Endothelial cell (in vitro differentiated cells): ENCODE measurements at regions not wholly inside any gene's neighbourhood (a gene's known extent, or its start where the extent isn't known, plus 50 kb on each side); places are given as distances from the start of the nearest gene placed in this dataset.

Experiments
- DNase-seq: peaks from one replicate; pipeline ENCODE4 v3.0.0; 2021; ENCODE audit warnings: low spot score
- H3K27ac Mint-ChIP-seq: one replicate; pipeline ENCODE4 v1.8.0; 2021; ENCODE audit warnings: mixed read lengths, inconsistent platforms; ENCODE audit not compliant: unreplicated experiment
- H3K27me3 Mint-ChIP-seq: one replicate; pipeline ENCODE4 v1.8.0; 2021; ENCODE audit warnings: mild to moderate bottlenecking, moderate library complexity, mixed read lengths, inconsistent platforms; ENCODE audit not compliant: unreplicated experiment
- H3K36me3 Mint-ChIP-seq: one replicate; pipeline ENCODE4 v1.8.0; 2021; ENCODE audit warnings: mild to moderate bottlenecking, low read depth, mixed read lengths, inconsistent platforms; ENCODE audit not compliant: unreplicated experiment
- H3K4me1 Mint-ChIP-seq: one replicate; pipeline ENCODE4 v1.8.0; 2021; ENCODE audit warnings: mild to moderate bottlenecking, mixed read lengths, inconsistent platforms; ENCODE audit not compliant: unreplicated experiment
- H3K4me3 Mint-ChIP-seq: one replicate; pipeline ENCODE4 v1.8.0; 2021; ENCODE audit warnings: mild to moderate bottlenecking, mixed read lengths, inconsistent platforms; ENCODE audit not compliant: unreplicated experiment
- H3K9me3 Mint-ChIP-seq: one replicate; pipeline ENCODE4 v1.8.0; 2021; ENCODE audit warnings: mixed read lengths, inconsistent platforms; ENCODE audit not compliant: unreplicated experiment
- TF ChIP-seq, protein P1 (sequence below): fragments of 200-600 bp; sonication (generic); IDR thresholded peaks from one replicate; pipeline ENCODE4 v1.5.0; 2021; ENCODE audit warnings: antibody characterized with exemption; ENCODE audit not compliant: unreplicated experiment

DNA sequence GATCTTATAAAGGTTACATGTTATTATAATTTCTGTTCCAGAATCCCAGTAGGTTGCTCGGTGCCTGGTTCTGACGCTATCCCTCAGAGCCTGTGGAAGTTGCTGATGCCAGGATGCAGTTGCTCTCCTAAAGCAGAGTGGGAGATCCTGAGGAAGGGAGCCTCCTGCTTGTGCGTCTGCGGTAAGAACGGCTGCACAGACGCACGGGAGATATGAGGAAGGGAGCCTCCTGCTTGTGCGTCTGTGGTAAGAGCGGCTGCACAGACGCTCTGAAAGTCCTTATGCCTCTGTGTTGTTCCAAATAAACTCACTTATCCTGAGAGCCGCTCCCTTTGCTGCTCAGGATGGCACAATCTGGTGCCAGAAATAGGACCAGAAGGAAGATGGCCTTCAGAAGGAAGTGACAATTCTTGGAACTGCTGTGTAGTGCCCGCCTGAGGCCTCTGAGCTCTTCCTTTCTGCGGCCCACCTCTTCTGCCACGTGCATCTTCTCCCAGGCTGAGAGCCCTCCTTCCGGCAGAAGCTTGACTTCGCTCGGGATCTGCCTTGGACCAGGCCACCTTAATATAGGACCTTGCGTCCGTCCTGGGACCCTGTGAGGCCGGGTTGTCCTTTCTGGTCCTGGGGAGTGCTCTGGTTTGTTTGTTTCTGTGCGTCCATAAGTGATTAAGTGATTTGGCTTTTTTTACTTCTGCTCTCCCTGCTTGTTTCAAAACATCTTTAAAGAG is 89.5 kb downstream of the RTP5 start:
- H3K27me3 Mint-ChIP-seq = peaks cover 2% of the 10 kb centered on the region
- peaks cover 38% of the 10 kb centered on the region for H3K4me1 Mint-ChIP-seq
- TF ChIP-seq, protein P1, sequence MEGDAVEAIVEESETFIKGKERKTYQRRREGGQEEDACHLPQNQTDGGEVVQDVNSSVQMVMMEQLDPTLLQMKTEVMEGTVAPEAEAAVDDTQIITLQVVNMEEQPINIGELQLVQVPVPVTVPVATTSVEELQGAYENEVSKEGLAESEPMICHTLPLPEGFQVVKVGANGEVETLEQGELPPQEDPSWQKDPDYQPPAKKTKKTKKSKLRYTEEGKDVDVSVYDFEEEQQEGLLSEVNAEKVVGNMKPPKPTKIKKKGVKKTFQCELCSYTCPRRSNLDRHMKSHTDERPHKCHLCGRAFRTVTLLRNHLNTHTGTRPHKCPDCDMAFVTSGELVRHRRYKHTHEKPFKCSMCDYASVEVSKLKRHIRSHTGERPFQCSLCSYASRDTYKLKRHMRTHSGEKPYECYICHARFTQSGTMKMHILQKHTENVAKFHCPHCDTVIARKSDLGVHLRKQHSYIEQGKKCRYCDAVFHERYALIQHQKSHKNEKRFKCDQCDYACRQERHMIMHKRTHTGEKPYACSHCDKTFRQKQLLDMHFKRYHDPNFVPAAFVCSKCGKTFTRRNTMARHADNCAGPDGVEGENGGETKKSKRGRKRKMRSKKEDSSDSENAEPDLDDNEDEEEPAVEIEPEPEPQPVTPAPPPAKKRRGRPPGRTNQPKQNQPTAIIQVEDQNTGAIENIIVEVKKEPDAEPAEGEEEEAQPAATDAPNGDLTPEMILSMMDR = no peak
- DNase-seq = no peak
- no peak overlapping the region for H3K27ac Mint-ChIP-seq
- H3K36me3 Mint-ChIP-seq = peaks cover 10% of the 10 kb centered on the region
- no peaks in the 10 kb centered on the region for H3K9me3 Mint-ChIP-seq
- no peak overlapping the region for H3K4me3 Mint-ChIP-seq

- no peak overlapping the region for H3K4me3 Mint-ChIP-seq
- H3K9me3 Mint-ChIP-seq = no peaks in the 10 kb centered on the region
- peaks cover under 1% of the 10 kb centered on the region for H3K27me3 Mint-ChIP-seq
- H3K4me1 Mint-ChIP-seq = peaks cover 39% of the 10 kb centered on the region
- H3K36me3 Mint-ChIP-seq = peaks cover 10% of the 10 kb centered on the region
- TF ChIP-seq, protein P1 = no peak
- DNase-seq = no peak
- no peak overlapping the region for H3K27ac Mint-ChIP-seq
These were observed 90.3 kb downstream of the RTP5 start for GRCh38 chr2:241959751-241960269.

DNA sequence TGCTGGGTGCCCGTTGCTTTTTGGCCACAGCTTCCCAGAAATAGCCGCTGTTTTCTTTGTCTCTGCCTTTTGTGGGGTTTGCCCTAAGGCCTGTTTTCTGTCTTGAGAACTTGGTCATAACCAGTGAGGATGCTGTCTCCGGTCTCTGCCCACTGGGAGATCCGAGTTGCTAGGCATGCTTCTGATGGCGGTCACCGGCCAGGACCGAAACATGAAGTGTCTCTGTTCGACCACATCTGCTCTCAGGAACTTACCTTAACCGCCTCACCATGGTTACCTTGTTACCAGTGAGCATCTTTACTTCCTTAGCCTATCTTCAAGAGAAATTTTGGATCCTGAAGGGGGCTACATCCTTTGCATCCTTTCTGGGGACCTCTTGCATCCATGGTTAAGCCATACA is 91.9 kb downstream of the RTP5 start:
- Mint-ChIP-seq H3K27me3 (peaks cover 4% of the 10 kb centered on the region), H3K27ac (no peak overlapping the region), H3K4me1 (peaks cover 49% of the 10 kb centered on the region), H3K36me3 (peaks cover 10% of the 10 kb centered on the region), H3K9me3 (no peaks in the 10 kb centered on the region), H3K4me3 (no peak overlapping the region)
- DNase-seq = no peak
- TF ChIP-seq, protein P1 = no peak

GRCh38 chr2:241964133-241964532 is 94.6 kb downstream of the RTP5 start:
- H3K27ac Mint-ChIP-seq = no peak overlapping the region
- TF ChIP-seq, protein P1 = no peak
- H3K4me1 Mint-ChIP-seq = peaks cover 50% of the 10 kb centered on the region
- H3K27me3 Mint-ChIP-seq = peaks cover 6% of the 10 kb centered on the region
- H3K36me3 Mint-ChIP-seq = no peaks in the 10 kb centered on the region
- H3K9me3 Mint-ChIP-seq = no peaks in the 10 kb centered on the region
- DNase-seq = no peak
- no peak overlapping the region for H3K4me3 Mint-ChIP-seq

GRCh38 chr2:241965931-241966412 is 96.4 kb downstream of the RTP5 start:
- peak overlapping the region; percentile 75 for H3K27ac Mint-ChIP-seq
- peak; percentile 36 for DNase-seq
- TF ChIP-seq, protein P1 = no peak
- peaks cover 6% of the 10 kb centered on the region for H3K27me3 Mint-ChIP-seq
- H3K4me3 Mint-ChIP-seq = no peak overlapping the region
- H3K4me1 Mint-ChIP-seq = peaks cover 32% of the 10 kb centered on the region
- no peaks in the 10 kb centered on the region for H3K9me3 Mint-ChIP-seq
- H3K36me3 Mint-ChIP-seq = no peaks in the 10 kb centered on the region
